OCI-LY7 (cell line): ENCODE measurements at regions not wholly inside any gene's neighbourhood (a gene's known extent, or its start where the extent isn't known, plus 50 kb on each side); places are given as distances from the start of the nearest gene placed in this dataset.

Source experiments
- EZH2phosphoT487 ChIP-seq: fragments of 200-600 bp; sonication (generic); IDR thresholded peaks from 2 replicates; pipeline ENCODE4 v1.6.1; 2018; ENCODE audit warnings: low read depth, borderline replicate concordance, mild to moderate bottlenecking, mixed run types, antibody characterized with exemption, low read length, moderate library complexity, mixed read lengths
- TF ChIP-seq, protein P1 (sequence below): fragments of 200-600 bp; sonication (generic); conservative IDR thresholded peaks from 2 replicates; pipeline ENCODE4 v1.5.1; 2014; ENCODE audit warnings: mild to moderate bottlenecking, antibody characterized with exemption, low read length, moderate library complexity, mixed read lengths

DNA sequence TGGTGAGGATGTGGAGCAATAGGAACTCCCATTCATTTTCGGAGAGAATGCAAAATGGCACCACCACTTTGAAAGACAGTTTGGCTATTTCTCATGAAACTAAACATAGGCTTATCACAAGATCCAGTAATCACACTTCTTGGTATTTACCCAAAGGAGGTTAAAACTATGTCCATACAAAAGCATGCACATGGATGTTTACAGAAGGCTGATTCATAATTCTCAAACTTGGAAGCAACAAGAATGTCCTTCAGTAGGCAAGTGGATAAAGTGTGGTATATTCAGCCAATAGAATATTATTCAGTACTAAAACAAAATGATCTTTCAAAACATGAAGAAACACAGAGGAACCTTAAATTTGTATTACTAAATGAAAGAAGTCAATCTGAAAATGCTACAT is 440.6 kb downstream of the FBXO15 start:
- TF ChIP-seq, protein P1, sequence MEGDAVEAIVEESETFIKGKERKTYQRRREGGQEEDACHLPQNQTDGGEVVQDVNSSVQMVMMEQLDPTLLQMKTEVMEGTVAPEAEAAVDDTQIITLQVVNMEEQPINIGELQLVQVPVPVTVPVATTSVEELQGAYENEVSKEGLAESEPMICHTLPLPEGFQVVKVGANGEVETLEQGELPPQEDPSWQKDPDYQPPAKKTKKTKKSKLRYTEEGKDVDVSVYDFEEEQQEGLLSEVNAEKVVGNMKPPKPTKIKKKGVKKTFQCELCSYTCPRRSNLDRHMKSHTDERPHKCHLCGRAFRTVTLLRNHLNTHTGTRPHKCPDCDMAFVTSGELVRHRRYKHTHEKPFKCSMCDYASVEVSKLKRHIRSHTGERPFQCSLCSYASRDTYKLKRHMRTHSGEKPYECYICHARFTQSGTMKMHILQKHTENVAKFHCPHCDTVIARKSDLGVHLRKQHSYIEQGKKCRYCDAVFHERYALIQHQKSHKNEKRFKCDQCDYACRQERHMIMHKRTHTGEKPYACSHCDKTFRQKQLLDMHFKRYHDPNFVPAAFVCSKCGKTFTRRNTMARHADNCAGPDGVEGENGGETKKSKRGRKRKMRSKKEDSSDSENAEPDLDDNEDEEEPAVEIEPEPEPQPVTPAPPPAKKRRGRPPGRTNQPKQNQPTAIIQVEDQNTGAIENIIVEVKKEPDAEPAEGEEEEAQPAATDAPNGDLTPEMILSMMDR = no peak
- no peak for TF ChIP-seq EZH2phosphoT487
